Mesenteric fat pad (tissue), 1 donor: ENCODE measurements at regions not wholly inside any gene's neighbourhood (a gene's known extent, or its start where the extent isn't known, plus 50 kb on each side); places are given as distances from the start of the nearest gene placed in this dataset.

ENCODE experiments used
- DNase-seq: peaks from one replicate; pipeline ENCODE4 v3.0.0-alpha.2; 2020; ENCODE audit warnings: low spot score
- donor health status: DM: yes; HTN: yes; CAD: no.

DNA sequence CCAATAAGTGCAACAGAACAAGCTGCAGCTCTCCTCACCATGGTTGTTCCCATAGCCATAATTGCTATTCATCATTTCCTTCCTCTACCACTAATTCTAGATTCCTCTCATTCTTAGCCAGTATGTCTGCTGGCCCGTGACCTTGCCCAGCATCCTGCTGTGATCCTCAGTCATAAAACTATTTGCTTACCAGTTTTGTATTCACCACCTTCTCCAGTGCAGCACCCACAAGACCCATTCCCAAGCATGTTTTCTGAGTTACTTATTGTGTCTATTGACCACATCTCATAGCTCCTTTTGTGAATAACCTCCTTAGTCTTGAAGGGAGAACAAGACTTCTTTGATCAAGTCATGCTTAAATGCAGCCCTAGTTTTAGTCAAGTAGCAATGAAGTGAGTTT is 488.0 kb upstream of the CTNND2 start:
- DNase-seq = no peak

DNA sequence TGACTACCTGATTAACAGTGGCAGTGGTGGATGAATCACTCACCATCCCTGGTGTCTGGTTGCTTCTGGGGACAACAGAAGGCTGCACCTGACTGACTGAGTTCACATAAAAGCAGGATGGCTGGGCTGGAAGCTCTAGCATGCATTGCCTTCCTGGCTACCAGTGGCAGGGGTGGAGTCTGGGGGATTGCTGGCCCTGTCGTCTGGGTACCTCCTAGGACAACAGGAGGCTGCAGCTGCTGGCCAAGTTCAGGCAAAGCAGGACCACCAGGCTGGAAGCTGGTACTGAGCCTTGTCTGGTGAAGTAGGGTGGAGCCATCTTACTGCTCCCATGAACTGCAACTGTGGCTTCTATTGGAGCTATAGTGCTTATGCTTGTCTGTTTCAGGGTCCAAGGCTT is 480.8 kb upstream of the CTNND2 start:
- no peak for DNase-seq

DNA sequence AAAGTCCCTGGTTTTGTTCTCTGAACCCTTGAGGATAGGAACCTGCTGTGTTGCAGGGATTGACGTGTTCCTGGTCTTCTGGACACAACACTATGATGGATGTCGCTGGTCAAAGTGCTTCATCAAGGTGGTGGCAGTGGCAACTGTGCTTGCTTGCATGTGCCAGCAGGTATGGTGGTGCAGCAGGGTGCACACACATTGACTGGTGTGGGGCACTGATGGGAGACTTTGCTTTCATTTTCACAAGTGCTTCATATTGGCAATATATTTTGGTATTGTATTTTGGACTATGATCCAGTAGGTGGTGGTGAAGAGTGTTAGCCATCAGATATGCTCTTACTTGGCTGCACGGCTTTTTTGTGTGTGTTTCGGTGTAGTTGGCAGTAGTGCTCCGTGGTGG is 479.8 kb upstream of the CTNND2 start:
- DNase-seq = no peak

DNA sequence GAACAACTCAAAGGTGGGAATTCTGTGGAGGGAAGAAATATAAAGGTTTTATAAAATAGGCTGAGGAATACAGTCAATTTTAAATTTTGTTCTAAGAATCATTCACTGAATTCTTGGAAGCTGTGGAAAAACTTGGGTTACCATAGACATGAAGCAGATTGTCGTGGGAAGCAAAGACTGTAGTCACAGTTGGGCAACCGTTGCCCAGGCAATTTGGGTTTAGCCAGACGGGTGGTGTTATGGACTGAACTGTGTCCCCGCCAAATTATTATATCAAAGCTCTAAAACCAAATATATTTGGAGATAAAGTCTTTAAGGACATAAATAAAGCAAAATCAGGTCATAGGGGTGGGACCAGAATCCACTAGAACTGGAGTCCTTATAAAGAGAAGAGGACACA is 463.7 kb upstream of the CTNND2 start:
- DNase-seq = no peak

DNA sequence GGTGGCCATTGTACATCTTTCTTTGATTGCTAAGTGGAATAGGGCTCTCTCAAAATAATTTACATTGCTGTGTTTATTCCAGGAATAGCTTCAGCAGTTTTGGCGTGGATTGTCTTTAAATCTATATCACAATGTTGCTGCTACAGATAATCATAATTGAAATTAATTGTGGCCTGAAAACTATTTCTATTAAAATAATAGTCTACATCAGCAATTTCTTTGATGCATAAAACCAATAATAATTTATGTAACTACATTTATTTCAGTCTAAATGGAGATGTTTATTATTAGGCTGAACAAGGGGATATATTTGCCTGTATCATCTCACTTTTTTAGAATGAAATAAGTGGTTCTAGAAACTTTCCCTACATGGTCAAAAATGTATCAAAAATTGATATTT is 456.0 kb upstream of the CTNND2 start:
- no peak for DNase-seq

DNA sequence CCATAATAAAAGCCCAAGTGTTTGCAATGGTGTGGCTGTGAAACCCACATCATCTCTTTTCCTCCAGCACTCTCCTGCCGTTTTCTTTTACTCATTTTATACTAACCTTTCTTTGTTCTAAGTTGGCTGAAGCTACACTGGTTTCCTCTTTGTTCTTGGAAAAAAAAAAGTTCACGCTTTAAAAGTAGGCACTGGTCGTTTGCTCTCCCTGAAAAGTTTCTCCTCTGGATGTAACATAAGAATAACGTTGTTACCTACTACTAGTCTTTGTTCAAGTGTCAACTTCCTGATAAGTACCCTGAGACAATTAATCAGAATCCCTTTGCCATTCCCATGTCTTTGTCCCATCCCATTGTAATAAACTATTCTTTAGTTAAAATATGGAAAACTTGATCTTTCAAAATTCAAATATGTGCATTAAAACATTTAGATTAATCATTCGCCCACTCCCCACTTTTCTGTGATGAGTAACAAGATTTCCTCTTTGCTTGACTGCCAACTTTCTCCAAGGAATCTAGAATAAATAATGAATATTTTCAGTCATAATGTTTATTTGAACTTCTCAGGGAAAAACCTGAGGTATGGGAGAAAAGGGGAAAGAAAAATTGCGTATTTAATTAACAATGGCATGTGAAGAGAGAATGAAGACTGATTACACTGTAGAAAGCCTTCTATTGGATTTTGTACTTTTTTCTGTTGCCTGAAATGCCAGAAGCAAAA is 454.3 kb upstream of the CTNND2 start:
- no peak for DNase-seq

DNA sequence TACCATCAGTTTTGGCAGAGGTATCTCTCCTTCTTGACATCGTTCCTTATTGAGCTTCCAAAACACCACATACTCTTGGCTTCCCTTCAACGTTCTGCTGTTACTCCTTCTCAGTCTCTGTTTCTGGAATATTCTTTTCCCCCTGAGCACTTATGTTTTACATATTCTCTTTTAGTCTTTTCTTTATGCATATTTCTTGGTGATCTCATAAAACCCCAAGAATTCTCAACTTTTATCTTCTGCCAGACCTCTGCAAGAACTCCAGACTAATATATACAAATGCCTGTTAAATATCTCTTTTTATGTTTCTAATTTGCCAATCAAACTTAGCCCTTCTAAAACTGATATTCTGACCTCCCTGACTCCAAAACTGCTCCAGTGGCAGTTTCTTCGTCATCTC is 453.4 kb upstream of the CTNND2 start:
- DNase-seq = no peak

DNA sequence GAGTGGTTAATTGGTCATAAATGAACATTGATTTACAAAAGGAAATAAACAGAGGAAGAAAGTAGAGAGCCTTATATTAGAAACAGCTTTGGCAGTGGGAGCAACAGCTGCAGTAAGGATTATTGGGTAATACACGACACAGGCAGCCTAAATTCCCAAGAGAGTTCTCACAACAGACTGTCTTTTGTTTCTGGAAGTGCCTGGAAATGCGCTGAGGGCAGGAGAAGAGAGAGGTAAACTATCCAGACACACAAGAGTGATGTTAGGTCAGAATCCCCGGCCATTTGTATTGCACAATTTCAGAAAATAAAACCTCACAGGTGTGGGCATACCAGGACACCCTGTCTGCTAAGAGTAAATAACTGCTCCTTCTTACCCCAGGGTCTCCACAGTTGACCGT is 450.4 kb upstream of the CTNND2 start:
- DNase-seq = no peak

DNA sequence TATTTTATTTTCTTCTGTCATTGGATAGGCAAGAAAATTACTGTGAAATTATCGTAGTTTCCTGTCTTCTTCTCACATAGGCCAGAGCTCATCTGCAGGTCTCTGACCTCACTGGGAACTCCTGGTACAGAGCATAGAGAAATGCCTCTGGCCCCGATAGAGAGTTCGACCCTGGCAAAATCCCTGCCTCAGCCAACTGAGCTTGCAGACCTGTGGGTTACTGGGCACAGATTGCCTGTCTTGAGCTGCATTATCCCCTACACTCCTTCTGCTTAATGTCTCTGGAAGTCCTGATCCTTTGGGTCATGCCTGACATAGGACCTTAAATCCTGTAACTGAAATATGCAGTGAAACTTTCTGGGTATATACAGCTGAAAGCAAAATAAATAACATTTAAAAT is 439.3 kb upstream of the CTNND2 start:
- no peak for DNase-seq

DNA sequence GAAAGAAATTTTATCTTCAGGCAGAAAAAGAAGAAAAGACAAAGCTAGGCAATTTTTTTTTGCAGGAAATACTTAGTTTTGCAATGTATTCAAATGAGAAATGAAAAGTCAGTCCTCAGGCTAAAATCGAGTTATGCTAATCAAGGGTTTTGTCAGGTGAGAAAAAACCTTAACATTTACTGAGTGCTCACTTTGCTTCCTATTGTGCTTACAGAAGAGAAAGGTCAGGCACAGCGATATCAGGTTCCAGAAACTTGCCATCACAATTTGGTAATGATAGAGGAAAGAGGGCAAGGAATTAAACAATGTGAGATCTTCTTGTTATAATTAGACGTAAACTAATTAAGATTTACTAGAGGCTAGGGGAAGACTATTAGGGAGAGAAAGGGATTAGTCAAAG is 431.7 kb upstream of the CTNND2 start:
- DNase-seq = no peak

DNA sequence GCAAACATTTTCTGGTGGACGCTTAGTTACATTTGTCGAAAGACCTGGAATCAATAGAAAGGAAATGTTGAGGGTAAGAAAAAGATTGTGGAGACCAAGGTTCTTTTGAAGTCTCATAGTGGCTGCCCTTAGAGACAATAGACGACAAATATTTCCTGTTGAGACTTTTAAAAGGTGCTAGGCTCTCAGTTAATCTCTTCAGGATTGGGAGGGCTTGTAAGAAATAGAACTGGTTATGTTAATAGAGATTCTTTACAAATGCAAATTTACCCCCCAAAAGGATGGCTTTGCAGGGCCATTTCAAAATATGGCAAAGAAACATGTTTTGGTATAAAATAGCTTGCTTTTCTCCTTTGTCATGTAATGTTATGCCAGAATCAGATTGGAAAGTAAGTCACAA is 428.2 kb upstream of the CTNND2 start:
- no peak for DNase-seq

DNA sequence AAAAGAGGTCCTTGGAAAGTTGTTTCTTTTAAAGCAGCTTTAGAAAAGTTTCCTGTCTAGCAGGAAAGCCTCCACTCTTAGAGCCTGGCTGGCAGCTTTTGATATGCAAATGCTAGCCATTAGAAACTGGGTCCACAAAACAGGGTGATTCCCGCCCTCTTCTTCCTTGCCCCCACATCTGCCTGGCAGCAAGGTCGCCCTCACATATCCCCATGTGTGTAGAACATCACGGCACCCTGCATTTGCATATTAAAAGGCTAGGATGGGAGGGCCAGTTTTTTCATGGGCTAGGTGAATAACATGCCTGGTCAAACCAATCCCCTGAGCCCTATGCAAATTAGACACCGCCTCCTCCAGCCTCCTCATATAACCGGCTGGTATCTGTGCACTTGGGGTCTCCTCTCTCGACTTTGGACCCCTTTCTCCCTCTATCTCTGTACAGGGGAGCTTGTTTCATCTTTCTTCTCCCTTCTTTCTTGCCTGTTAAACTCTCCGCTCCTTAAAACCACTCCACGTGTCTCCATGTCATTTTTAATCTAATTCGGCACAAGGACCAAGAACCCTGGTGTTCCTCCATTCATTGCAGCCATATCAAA is 426.8 kb upstream of the CTNND2 start:
- DNase-seq = no peak

DNA sequence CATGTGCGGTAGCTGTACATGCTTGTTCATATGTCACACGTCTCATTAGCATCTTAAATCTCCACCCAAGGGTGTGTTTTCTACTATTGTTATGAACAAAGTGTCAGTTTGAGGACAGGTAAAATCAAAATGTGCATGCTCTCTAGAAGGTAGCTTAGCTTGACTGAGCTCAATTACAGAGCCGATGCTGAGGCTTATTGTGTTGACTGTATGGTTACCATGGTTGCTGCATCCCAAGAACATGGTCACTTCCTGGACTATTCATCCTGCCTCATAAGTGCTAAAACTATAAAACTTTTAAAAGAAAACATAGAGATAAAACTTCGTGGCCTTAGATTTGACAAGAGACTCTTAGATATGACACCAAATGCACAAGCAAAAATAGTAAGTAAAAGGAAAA is 426.1 kb upstream of the CTNND2 start:
- DNase-seq = no peak

DNA sequence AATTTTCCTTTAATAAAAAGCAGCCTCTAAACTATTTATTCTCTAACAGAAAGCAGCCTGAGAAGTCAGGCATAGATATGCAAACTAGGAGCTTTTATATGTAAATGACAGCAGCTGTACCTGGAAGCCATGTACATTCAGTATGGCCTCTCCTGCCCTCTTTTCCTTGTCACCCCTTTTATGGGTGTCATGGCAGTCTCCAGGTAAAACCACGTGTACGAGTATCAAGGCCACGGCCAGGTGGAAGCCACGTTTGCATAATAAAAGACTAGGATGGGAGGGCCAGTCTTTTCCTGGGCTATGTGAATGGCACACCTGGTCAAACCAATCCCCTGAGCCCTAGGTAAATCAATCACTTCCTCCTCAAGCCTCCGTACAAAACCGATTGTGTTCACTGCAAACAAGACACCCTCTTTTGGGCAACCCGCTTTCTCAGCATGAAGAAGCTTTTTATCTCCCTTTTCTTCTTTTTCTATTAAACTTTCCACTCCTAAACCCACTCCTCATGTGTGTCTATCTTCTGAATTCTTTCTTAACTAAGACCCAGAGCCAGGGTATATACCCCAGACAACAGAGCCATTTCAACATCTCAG is 419.5 kb upstream of the CTNND2 start:
- no peak for DNase-seq

DNA sequence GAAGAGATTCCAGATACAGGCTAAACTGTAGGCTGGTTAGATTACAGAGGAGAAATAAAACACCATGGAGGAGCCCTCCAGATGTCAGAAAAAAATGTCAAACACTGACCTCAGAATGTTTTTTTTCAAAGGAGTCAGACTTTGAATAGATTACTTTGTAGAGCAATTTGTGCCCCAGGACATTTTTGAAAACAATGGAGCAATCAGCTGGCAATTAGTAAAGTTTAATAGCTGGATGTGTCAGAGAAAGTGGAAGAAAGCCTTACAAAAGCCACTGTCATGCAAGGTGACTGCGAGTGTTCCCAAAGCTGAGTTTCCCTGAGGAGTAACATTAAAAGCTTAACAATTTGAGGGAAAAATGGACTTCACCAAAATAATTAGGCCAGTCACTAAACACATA is 417.8 kb upstream of the CTNND2 start:
- DNase-seq = no peak

DNA sequence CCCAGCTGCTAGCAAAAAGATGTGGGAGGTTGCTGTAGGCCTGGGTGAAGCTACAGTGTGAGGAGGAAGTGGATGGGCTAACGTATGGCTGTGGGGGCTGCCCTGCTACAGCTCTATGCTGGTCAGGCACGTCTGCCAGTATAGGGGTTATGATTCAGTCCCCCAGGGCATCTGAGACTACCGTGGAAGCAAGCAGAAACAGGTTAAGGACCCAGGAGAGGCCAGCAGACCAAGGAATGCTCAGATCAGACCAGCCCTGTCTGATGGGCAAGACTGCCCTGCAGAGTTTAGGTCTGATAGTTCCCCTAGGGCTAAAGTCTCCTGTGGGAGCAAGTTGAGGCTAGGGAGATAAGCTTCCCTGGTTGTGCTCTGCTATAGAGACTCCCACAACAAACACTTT is 416.1 kb upstream of the CTNND2 start:
- no peak for DNase-seq

DNA sequence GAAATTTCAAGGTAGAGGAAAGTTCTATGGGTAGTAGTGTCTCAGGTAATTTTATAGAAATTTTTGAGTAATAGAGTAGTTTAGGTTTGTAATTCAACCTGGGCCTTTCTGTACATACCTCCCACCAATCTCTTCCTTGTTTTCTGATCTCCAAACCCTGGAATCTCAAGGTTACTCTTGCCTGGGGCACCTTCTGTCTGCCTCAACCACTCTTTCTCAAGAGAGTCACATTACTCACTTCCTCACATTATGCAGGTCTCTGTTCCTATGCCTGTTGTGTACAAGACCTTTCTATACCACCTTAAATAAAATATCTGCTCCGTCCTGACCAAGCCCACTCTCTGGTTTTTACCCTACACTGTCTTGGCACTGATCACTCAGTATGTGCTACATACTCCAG is 412.6 kb upstream of the CTNND2 start:
- DNase-seq = no peak

DNA sequence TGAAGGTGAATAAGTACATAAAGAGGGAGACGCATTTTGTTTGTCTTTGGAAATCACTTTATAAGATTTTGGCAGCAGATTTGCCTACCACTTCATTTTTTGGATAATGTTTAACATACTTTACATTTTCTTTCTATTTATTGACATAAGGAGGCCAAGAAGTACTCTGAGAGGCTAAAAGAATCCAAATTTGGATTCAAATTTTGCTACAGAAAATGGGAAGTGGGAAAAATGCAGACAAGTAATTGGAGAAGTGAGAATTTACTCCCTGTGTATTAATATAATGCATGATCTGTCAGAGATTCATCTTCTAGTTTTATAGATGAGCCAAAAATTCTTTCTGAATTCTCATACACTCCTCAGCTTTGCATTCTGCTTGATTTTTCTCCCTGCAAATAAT is 411.2 kb upstream of the CTNND2 start:
- no peak for DNase-seq

DNA sequence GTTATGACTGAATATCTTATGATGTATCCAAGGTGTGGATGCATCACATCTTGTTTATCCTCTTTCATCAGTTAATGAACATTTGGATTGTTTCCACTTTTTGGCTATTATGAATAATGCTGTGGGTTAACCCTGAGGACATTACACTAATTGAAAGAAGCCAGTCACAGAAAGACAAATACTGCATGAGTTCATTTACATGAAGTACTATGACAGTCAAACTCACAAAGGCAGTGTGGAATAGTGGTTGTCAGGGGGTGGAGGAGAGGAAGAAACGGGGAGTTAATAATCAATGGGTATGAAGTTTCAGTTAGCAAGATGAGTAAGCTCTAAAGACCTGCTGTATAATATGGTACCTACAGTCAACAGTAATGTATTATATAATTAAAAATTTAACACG is 409.4 kb upstream of the CTNND2 start:
- DNase-seq = no peak

DNA sequence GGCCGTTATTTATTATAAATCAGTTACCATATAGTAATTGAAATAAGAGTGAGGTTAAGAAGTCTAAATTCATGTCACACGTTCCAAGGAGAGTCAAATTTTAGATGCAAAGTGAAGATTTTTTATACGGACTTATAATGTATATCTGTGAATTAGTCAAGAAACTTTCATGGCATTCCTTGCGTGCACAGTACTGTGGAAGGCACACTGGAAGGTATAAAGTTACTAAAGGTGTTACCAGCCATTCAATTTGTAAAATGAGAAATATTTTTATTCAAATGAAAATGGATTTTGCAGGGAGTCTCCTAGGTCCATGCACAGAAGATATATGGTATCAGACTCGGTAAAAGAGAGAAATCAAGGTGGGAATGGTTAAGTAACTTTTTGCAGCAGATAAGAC is 408.1 kb upstream of the CTNND2 start:
- DNase-seq = no peak

DNA sequence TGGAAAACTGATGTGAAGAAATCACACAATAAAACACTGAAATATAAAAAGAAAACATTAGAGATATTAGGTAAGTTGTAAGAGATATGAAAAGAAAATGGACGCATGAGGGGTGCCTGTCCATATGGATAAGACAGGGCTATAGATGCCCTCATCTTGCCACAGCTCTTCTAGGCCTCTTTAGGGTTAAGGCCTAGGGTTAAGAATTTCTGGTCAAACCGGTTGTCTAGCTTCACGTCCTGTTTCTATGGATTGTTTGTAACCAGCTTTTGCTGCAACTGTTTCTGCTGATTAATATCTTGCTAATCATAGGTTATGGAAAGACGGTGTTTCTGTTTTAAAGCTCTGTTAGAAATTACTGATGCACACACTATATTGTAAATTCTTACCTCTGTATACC is 389.9 kb upstream of the CTNND2 start:
- DNase-seq = no peak

DNA sequence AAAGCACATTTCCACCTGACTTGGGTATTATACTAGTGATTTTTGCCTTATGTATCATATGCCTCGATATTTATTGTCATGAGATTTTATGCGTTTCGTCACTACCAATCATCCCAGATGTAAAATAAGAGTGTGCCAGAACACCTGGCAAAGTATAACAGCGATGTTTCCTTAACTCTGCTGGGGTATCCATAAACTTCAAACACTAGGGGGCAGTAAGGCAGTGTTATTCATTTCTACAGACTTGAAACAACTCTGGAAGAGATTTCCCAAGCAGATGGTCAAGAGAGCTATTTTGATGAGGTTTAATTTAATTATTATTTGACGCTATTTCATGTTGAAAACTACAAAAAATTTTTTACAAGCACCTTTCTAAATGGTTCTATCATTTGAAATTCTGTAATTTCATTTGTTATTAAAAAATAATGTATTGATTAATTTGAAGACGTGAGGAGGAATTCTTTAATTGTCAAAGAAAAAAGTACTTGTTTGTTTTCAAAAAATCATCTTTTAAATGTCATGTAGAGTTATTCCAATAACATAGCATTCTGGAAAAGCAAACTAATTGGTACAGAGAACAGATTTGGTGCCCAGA is 388.5 kb upstream of the CTNND2 start:
- no peak for DNase-seq

DNA sequence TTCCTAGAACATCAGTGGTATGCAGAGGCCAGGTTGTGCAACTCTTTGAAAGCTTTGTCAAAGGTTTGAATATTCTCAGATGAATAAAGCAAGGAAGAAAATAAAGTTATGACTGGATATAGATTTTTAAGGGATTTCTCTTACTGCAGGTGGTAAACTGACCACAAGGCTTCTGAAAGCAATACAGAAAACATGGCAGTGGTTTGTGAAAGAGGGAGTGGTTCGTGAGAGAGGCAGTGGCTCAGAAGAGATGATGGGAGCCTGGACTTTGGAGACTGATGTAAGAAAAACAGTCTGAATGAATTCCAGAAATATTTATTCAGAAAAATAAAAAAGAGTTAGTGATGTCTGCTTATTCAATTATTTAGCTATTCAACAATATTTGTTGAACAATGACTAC is 380.4 kb upstream of the CTNND2 start:
- no peak for DNase-seq
